ENCODE measurements at regions not wholly inside any gene's neighbourhood (a gene's known extent, or its start where the extent isn't known, plus 50 kb on each side); places are given as distances from the start of the nearest gene placed in this dataset.

GRCh38 chr13:68440874-68441273 lies 1210.7 kb upstream of the PCDH9 start:
- TF ChIP-seq CTCF (IDR thresholded peaks at IDR 0.05; ENCODE audit: low read length): no peak
- no peak for TF ChIP-seq EZH2phosphoT487 (IDR thresholded peaks at IDR 0.05; ENCODE audit: low read length)
- no peak for TF ChIP-seq EZH2 (optimal IDR thresholded peaks at IDR 0.05; ENCODE audit: low read depth, low read length)
- Histone ChIP-seq H3K27me3 (replicated peaks; ENCODE audit: insufficient read depth, low read length) (no peaks in the 10 kb centered on the region), H2AFZ (ENCODE audit: low read length) (no peak overlapping the region), H3K4me2 (ENCODE audit: low read depth, low read length) (no peak overlapping the region), H3K79me2 (ENCODE audit: low read length) (no peaks in the 10 kb centered on the region), H3F3A (ENCODE audit: insufficient read depth, low read length) (no peaks in the 10 kb centered on the region), H4K20me1 (ENCODE audit: insufficient read depth, low read length) (no peaks in the 10 kb centered on the region), H3K27ac (ENCODE audit: low read length) (no peak overlapping the region), H3K4me1 (ENCODE audit: low read length) (no peaks in the 10 kb centered on the region), H3K36me3 (replicated peaks; ENCODE audit: insufficient read depth, low read length) (no peaks in the 10 kb centered on the region), H3K4me3 (ENCODE audit: low read length) (no peak overlapping the region), H3K9me3 (replicated peaks; ENCODE audit: insufficient read depth, low read length) (no peaks in the 10 kb centered on the region), H3K9ac (ENCODE audit: low read length) (no peak overlapping the region), H3K9me2 (replicated peaks; ENCODE audit: insufficient read depth, low read length) (no peaks in the 10 kb centered on the region)
- DNase-seq: no peak

GRCh38 chr13:68439817-68440216 lies 1209.7 kb upstream of the PCDH9 start:
- DNase-seq: no peak
- no peak overlapping the region for H2AFZ ChIP-seq (ENCODE audit: low read length)

GRCh38 chr13:68428292-68428691 lies 1198.2 kb upstream of the PCDH9 start:
- no peaks in the 10 kb centered on the region for H3K36me3 ChIP-seq (replicated peaks; ENCODE audit: insufficient read depth, low read length)
- H3K79me2 ChIP-seq (ENCODE audit: low read length): no peaks in the 10 kb centered on the region
- no peak overlapping the region for H2AFZ ChIP-seq (ENCODE audit: low read length)
- no peak overlapping the region for H3K4me3 ChIP-seq (ENCODE audit: low read length)
- no peak overlapping the region for H3K27ac ChIP-seq (ENCODE audit: low read length)
- no peaks in the 10 kb centered on the region for H4K20me1 ChIP-seq (ENCODE audit: insufficient read depth, low read length)
- no peaks in the 10 kb centered on the region for H3F3A ChIP-seq (ENCODE audit: insufficient read depth, low read length)
- TF ChIP-seq EZH2 (optimal IDR thresholded peaks at IDR 0.05; ENCODE audit: low read depth, low read length) (no peak), CTCF (IDR thresholded peaks at IDR 0.05; ENCODE audit: low read length) (no peak), EZH2phosphoT487 (IDR thresholded peaks at IDR 0.05; ENCODE audit: low read length) (no peak)
- no peak overlapping the region for H3K9ac ChIP-seq (ENCODE audit: low read length)
- H3K9me2 ChIP-seq (replicated peaks; ENCODE audit: insufficient read depth, low read length): no peaks in the 10 kb centered on the region
- no peaks in the 10 kb centered on the region for H3K27me3 ChIP-seq (replicated peaks; ENCODE audit: insufficient read depth, low read length)
- no peaks in the 10 kb centered on the region for H3K4me1 ChIP-seq (ENCODE audit: low read length)
- no peak overlapping the region for H3K4me2 ChIP-seq (ENCODE audit: low read depth, low read length)
- DNase-seq: no peak
- no peaks in the 10 kb centered on the region for H3K9me3 ChIP-seq (replicated peaks; ENCODE audit: insufficient read depth, low read length)

More at GRCh38 chr13:68439817-68440216, 1209.7 kb upstream of the PCDH9 start:
- no peaks in the 10 kb centered on the region for H3K9me2 ChIP-seq (replicated peaks; ENCODE audit: insufficient read depth, low read length)
- no peaks in the 10 kb centered on the region for H3K9me3 ChIP-seq (replicated peaks; ENCODE audit: insufficient read depth, low read length)
- no peak overlapping the region for H3K4me3 ChIP-seq (ENCODE audit: low read length)
- TF ChIP-seq CTCF (IDR thresholded peaks at IDR 0.05; ENCODE audit: low read length) (no peak), EZH2 (optimal IDR thresholded peaks at IDR 0.05; ENCODE audit: low read depth, low read length) (no peak), EZH2phosphoT487 (IDR thresholded peaks at IDR 0.05; ENCODE audit: low read length) (no peak)
- H4K20me1 ChIP-seq (ENCODE audit: insufficient read depth, low read length): no peaks in the 10 kb centered on the region
- H3K9ac ChIP-seq (ENCODE audit: low read length): no peak overlapping the region
- no peaks in the 10 kb centered on the region for H3K27me3 ChIP-seq (replicated peaks; ENCODE audit: insufficient read depth, low read length)
- no peaks in the 10 kb centered on the region for H3K36me3 ChIP-seq (replicated peaks; ENCODE audit: insufficient read depth, low read length)
- H3K4me1 ChIP-seq (ENCODE audit: low read length): no peaks in the 10 kb centered on the region
- H3F3A ChIP-seq (ENCODE audit: insufficient read depth, low read length): no peaks in the 10 kb centered on the region
- no peaks in the 10 kb centered on the region for H3K79me2 ChIP-seq (ENCODE audit: low read length)
- no peak overlapping the region for H3K27ac ChIP-seq (ENCODE audit: low read length)
- no peak overlapping the region for H3K4me2 ChIP-seq (ENCODE audit: low read depth, low read length)
